ENCODE measurements at regions not wholly inside any gene's neighbourhood (a gene's known extent, or its start where the extent isn't known, plus 50 kb on each side); places are given as distances from the start of the nearest gene placed in this dataset.

GRCh38 chr1:213689260-213689659 lies 298.5 kb upstream of the PROX1 start:
- peak; percentile 83 for FAIRE-seq
- H3K9me1 ChIP-seq (ENCODE audit: control insufficient read depth, extremely low read depth, insufficient read depth, low read length), result no peaks in the 10 kb centered on the region
- peak overlapping the region; percentile 78 for H2AFZ ChIP-seq (ENCODE audit: control insufficient read depth, low read length)
- dilution Hi-C loops (cut with MboI; ENCODE audit: extremely low pct_ligation_motif_present, low sequenced_read_pairs), result no loop called here
- peak; percentile 65 for DNase-seq (ENCODE audit: low read depth, low spot score)
- peaks cover 36% of the 10 kb centered on the region for H3K4me1 ChIP-seq (ENCODE audit: control insufficient read depth, extremely low read depth, insufficient read depth, low read length)
- H3K79me2 ChIP-seq (ENCODE audit: control insufficient read depth, insufficient read depth, low read length), result no peaks in the 10 kb centered on the region
- H3K4me2 ChIP-seq (ENCODE audit: control insufficient read depth, extremely low read depth, insufficient read depth, low read depth, low read length), result peak overlapping the region; percentile 46
- no peaks in the 10 kb centered on the region for H3K9me3 ChIP-seq (ENCODE audit: control insufficient read depth, low read depth, low read length)
- TF ChIP-seq EZH2 (IDR thresholded peaks at IDR 0.05; ENCODE audit: low read length) (no peak), CTCF (optimal IDR thresholded peaks at IDR 0.05 in 1 of 3, IDR thresholded peaks at IDR 0.05 in 1 of 3, conservative IDR thresholded peaks at IDR 0.05 in 1 of 3; ENCODE audit: extremely low read depth in 1 of 3, insufficient read depth in 2 of 3, low read length in 3 of 3) (no peak)
- H3K27me3 ChIP-seq (ENCODE audit: control insufficient read depth, extremely low read depth, insufficient read depth, low read length), result no peaks in the 10 kb centered on the region
- no peak overlapping the region for H3K4me3 ChIP-seq (ENCODE audit: control insufficient read depth in 2 of 3, extremely low read depth in 1 of 3, insufficient read depth in 2 of 3, low read depth in 1 of 3, low read length in 3 of 3)
- H3K27ac ChIP-seq (ENCODE audit: control insufficient read depth, insufficient read depth, low read length), result peak overlapping the region; percentile 73
- no peaks in the 10 kb centered on the region for H3K36me3 ChIP-seq (ENCODE audit: control insufficient read depth in 2 of 2, extremely low read depth in 1 of 2, insufficient read depth in 2 of 2, low read length in 2 of 2)
- H4K20me1 ChIP-seq (ENCODE audit: control insufficient read depth, extremely low read depth, insufficient read depth, low read length), result no peaks in the 10 kb centered on the region
- peak overlapping the region; percentile 57 for H3K9ac ChIP-seq (ENCODE audit: control insufficient read depth, extremely low read depth, insufficient read depth, low read length)

GRCh38 chr1:213690341-213690917 lies 297.3 kb upstream of the PROX1 start:
- TF ChIP-seq CTCF (optimal IDR thresholded peaks at IDR 0.05 in 1 of 3, IDR thresholded peaks at IDR 0.05 in 1 of 3, conservative IDR thresholded peaks at IDR 0.05 in 1 of 3; ENCODE audit: extremely low read depth in 1 of 3, insufficient read depth in 2 of 3, low read length in 3 of 3) (no peak), EZH2 (IDR thresholded peaks at IDR 0.05; ENCODE audit: low read length) (no peak)
- H3K9me3 ChIP-seq (ENCODE audit: control insufficient read depth, low read depth, low read length), result no peaks in the 10 kb centered on the region
- H3K79me2 ChIP-seq (ENCODE audit: control insufficient read depth, insufficient read depth, low read length), result no peaks in the 10 kb centered on the region
- FAIRE-seq (peak; percentile 55), DNase-seq (ENCODE audit: low read depth, low spot score) (no peak)
- H3K4me3 ChIP-seq (ENCODE audit: control insufficient read depth in 2 of 3, extremely low read depth in 1 of 3, insufficient read depth in 2 of 3, low read depth in 1 of 3, low read length in 3 of 3), result no peak overlapping the region
- no peak overlapping the region for H2AFZ ChIP-seq (ENCODE audit: control insufficient read depth, low read length)
- H3K9me1 ChIP-seq (ENCODE audit: control insufficient read depth, extremely low read depth, insufficient read depth, low read length), result no peaks in the 10 kb centered on the region
- H3K4me2 ChIP-seq (ENCODE audit: control insufficient read depth, extremely low read depth, insufficient read depth, low read depth, low read length), result no peak overlapping the region
- H3K36me3 ChIP-seq (ENCODE audit: control insufficient read depth in 2 of 2, extremely low read depth in 1 of 2, insufficient read depth in 2 of 2, low read length in 2 of 2), result no peaks in the 10 kb centered on the region
- dilution Hi-C loops (cut with MboI; ENCODE audit: extremely low pct_ligation_motif_present, low sequenced_read_pairs), result no loop called here
- H3K4me1 ChIP-seq (ENCODE audit: control insufficient read depth, extremely low read depth, insufficient read depth, low read length), result peaks cover 36% of the 10 kb centered on the region
- H4K20me1 ChIP-seq (ENCODE audit: control insufficient read depth, extremely low read depth, insufficient read depth, low read length), result no peaks in the 10 kb centered on the region
- no peak overlapping the region for H3K27ac ChIP-seq (ENCODE audit: control insufficient read depth, insufficient read depth, low read length)
- H3K9ac ChIP-seq (ENCODE audit: control insufficient read depth, extremely low read depth, insufficient read depth, low read length), result no peak overlapping the region
- H3K27me3 ChIP-seq (ENCODE audit: control insufficient read depth, extremely low read depth, insufficient read depth, low read length), result no peaks in the 10 kb centered on the region
